NCI-H460 (cell line): ENCODE measurements at regions not wholly inside any gene's neighbourhood (a gene's known extent, or its start where the extent isn't known, plus 50 kb on each side); places are given as distances from the start of the nearest gene placed in this dataset.

ENCODE experiments used
- DNase-seq: peaks from one replicate; pipeline ENCODE4 v3.0.0-alpha.2; 2016; ENCODE audit warnings: low read depth; ENCODE audit errors: extremely low read depth
- small RNA-seq, 2 experiments: library from RNA; depleted of rRNA; stranded (forward); fragments of <200 nt; gene quantifications; one replicate each; pipeline ENCODE3, GENCODE V24; 2014

- no peak for DNase-seq
These were observed 191.1 kb upstream of the DDI1 start for GRCh38 chr11:103845331-103845730.

GRCh38 chr11:103848686-103849085 lies 187.8 kb upstream of the DDI1 start:
- DNase-seq = no peak

- no peak for DNase-seq
These were observed 187.1 kb upstream of the DDI1 start for GRCh38 chr11:103849366-103849765.

- no peak for DNase-seq
These were observed 185.8 kb upstream of the DDI1 start for GRCh38 chr11:103850419-103851165.

GRCh38 chr11:103851166-103851651 lies 185.2 kb upstream of the DDI1 start:
- DNase-seq = no peak

Small RNAs in the stretch of these regions (small RNA-seq; reads per million reads assigned to genes)
- gene MIR4693 = 0 reads per million in 2 experiments
